Body of pancreas (tissue), 4 donors: ENCODE measurements at regions not wholly inside any gene's neighbourhood (a gene's known extent, or its start where the extent isn't known, plus 50 kb on each side); places are given as distances from the start of the nearest gene placed in this dataset.

Experiments used
- ATAC-seq: fragments of 150-250 bp; one replicate; pipeline ENCODE4 v1.9.1; 2016
- DNase-seq, 4 donors: peaks; one replicate each; pipeline ENCODE4 v3.0.0-alpha.2; 2019
- H3K27ac ChIP-seq, 4 donors: fragments of 200-600 bp; sonication (generic); 1 replicate in 3 of 4; 2 replicates in 1 of 4; pipeline versions ENCODE4 v1.5.1 to v1.6.1; 2016 to 2019; ENCODE audit warnings: mild to moderate bottlenecking in 1 of 4, mixed read lengths in 1 of 4, moderate library complexity in 1 of 4
- H3K27me3 ChIP-seq, 2 donors: fragments of 200-600 bp; sonication (generic); one replicate each; pipeline ENCODE4 v1.6.0; 2016; ENCODE audit warnings: mild to moderate bottlenecking in 1 of 2
- H3K36me3 ChIP-seq, 2 donors: fragments of 200-600 bp; sonication (generic); replicated peaks in 1 of 2; 2 replicates each; pipeline ENCODE4 v1.5.1; 2016; ENCODE audit warnings: low read depth in 2 of 2; ENCODE audit not compliant: insufficient read depth in 1 of 2
- H3K4me1 ChIP-seq: fragments of 200-600 bp; sonication (generic); one replicate; pipeline ENCODE4 v1.6.0; 2016
- H3K4me3 ChIP-seq, 2 donors: fragments of 200-600 bp; sonication (generic); 1 replicate in 1 of 2; 2 replicates in 1 of 2; pipeline ENCODE4 v1.5.1; 2016 to 2019
- H3K9me3 ChIP-seq, 3 donors: fragments of 200-600 bp; sonication (generic); 1 replicate in 2 of 3; 2 replicates in 1 of 3; pipeline ENCODE4 v1.5.1; 2016
- POLR2A ChIP-seq, 3 donors: fragments of 450-650 bp; IDR thresholded peaks; one replicate each; pipeline ENCODE4 v1.6.1; 2016; ENCODE audit warnings: antibody characterized with exemption in 3 of 3, mild to moderate bottlenecking in 2 of 3
- WGBS, 2 donors: methylation state at CpG; one replicate each; pipeline ENCODE4 v1.1.5; 2017; 5-methylcytosine and 5-hydroxymethylcytosine counted together
- intact Hi-C: fragments of 100-400 bp; cut with DNase I; formaldehyde crosslinking; loops from one replicate; pipeline ENCODE4 v1.15.1; 2023
- TF ChIP-seq, protein P1 (sequence below), 7 experiments: fragments of 450-650 bp in 4 of 7; fragments of 200-600 bp in 3 of 7; sonication (generic) in 3 of 7; IDR thresholded peaks; one replicate each; pipeline ENCODE4 v1.5.1; 2016 to 2019; ENCODE audit warnings: antibody characterized with exemption in 7 of 7

DNA sequence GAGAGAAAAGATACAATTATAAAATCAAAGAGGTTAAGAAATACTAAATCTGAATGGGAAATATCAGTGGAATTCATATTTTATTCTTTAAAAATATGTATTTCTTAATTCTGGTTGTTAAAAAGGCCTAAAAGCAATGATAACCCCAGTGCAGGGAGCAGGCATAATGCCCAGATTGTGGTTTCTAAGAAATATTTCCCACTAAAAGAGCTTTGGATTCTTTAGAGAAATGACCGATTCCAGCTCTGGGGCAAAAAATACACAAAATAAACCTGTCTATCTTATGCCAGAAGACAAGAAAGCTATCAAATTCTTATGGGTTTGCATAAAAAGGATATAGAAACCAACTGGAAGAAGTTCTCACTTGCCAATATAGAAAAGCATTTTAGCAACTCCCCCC is 71.6 kb downstream of the PDE6H start:
- no peak for TF ChIP-seq POLR2A (IDR thresholded peaks at IDR 0.05)
- TF ChIP-seq, protein P1, sequence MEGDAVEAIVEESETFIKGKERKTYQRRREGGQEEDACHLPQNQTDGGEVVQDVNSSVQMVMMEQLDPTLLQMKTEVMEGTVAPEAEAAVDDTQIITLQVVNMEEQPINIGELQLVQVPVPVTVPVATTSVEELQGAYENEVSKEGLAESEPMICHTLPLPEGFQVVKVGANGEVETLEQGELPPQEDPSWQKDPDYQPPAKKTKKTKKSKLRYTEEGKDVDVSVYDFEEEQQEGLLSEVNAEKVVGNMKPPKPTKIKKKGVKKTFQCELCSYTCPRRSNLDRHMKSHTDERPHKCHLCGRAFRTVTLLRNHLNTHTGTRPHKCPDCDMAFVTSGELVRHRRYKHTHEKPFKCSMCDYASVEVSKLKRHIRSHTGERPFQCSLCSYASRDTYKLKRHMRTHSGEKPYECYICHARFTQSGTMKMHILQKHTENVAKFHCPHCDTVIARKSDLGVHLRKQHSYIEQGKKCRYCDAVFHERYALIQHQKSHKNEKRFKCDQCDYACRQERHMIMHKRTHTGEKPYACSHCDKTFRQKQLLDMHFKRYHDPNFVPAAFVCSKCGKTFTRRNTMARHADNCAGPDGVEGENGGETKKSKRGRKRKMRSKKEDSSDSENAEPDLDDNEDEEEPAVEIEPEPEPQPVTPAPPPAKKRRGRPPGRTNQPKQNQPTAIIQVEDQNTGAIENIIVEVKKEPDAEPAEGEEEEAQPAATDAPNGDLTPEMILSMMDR (IDR thresholded peaks at IDR 0.05) = no peak
- no peak overlapping the region for H3K27ac ChIP-seq
- ATAC-seq = no peak
- intact Hi-C loops = no loop called here
- H3K4me1 ChIP-seq = no peaks in the 10 kb centered on the region
- no peak overlapping the region for H3K4me3 ChIP-seq
- no peaks in the 10 kb centered on the region for H3K27me3 ChIP-seq
- no peaks in the 10 kb centered on the region for H3K36me3 ChIP-seq
- no peak for DNase-seq
- H3K9me3 ChIP-seq = no peaks in the 10 kb centered on the region
- 68 to 73% methylated on average over 1 of the region's 1 CpG for WGBS, 2 donors

DNA sequence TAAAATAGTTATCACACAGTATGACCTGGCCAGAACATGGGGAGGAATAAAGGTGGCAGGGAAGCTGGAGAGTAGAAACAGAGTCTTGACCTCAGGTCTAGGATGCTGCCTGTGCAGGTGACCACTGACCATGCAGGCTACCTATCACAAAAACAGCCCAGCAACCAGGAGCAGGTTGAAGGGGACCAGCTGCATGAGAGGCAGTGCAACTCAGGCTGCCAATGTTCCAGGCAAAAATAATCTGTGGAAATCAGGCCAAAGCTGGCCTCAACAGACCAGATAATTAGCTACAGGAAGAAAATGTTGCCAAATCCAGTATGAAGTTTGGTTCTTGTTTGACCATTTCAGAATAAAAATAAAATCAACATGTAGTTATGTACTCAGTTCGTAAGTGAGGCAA is 72.6 kb downstream of the PDE6H start:
- no peak for DNase-seq
- no peak overlapping the region for H3K4me3 ChIP-seq
- H3K4me1 ChIP-seq = no peaks in the 10 kb centered on the region
- intact Hi-C loops = no loop called here
- no peaks in the 10 kb centered on the region for H3K9me3 ChIP-seq
- TF ChIP-seq, protein P1 (IDR thresholded peaks at IDR 0.05) = no peak
- TF ChIP-seq POLR2A (IDR thresholded peaks at IDR 0.05) = no peak
- ATAC-seq = no peak
- no peaks in the 10 kb centered on the region for H3K36me3 ChIP-seq
- H3K27ac ChIP-seq = no peak overlapping the region
- H3K27me3 ChIP-seq = no peaks in the 10 kb centered on the region
- 34 to 53% methylated on average over 1 of the region's 1 CpG for WGBS, 2 donors

DNA sequence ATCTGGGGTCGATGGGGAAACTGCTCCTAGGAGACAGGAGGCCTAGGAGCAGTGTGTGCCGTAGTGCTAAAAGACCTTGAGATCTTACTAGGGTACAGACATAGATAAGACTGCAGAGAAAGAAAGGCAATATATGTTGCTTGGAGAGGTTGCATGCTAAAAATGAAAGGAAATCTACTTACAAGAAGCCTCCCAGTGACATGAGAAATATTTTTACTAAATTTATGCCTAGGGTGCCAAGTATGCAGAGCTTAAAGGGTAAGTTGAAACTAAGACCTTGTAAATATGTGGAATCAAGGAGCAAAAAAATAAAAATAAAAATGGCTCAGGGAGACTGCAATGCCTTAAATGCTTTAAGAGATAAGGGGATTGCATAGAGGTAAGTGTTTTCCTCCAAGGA is 74.8 kb downstream of the PDE6H start:
- Histone ChIP-seq H3K4me3 (no peak overlapping the region), H3K36me3 (no peaks in the 10 kb centered on the region), H3K9me3 (no peaks in the 10 kb centered on the region), H3K27me3 (no peaks in the 10 kb centered on the region), H3K27ac (no peak overlapping the region), H3K4me1 (no peaks in the 10 kb centered on the region)
- intact Hi-C loops = no loop called here
- no peak for DNase-seq
- TF ChIP-seq, protein P1 (IDR thresholded peaks at IDR 0.05) = no peak
- no peak for TF ChIP-seq POLR2A (IDR thresholded peaks at IDR 0.05)
- 58 to 68% methylated on average over 2 of the region's 2 CpGs for WGBS, 2 donors
- no peak for ATAC-seq

DNA sequence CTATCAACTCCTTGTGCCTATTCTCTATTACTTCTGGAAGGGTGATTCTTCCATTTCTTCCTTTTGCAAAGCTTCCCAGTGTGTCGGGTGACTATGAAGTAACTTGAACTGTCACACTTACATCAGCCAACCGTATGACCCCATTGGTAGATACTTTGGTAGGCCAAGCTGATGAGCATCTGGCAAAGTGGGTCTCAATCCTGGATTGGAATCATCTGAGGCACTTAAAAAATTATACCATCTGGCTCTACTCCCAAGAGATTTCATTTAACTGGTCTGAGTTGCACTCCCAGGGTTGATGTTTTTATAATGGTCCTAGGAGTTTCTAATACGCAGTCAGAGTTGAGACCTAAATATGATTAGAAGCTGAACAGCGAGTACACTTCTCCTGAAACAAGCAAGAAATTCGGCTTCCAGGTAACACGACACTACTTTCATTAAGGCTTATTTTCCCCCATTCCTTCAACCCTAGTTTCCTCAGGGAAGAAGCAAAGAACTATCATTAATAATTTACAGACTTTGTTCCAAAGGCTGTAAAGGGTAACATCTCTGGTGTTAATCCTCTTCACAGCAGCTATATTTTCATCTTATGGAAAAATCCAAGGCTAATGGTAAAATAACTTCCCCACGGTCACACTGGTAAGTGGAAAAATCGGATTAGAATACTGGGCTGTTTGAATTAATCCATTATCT is 76.8 kb downstream of the PDE6H start:
- intact Hi-C loops = no loop called here
- Histone ChIP-seq H3K36me3 (no peaks in the 10 kb centered on the region), H3K4me1 (no peaks in the 10 kb centered on the region), H3K4me3 (no peak overlapping the region), H3K27ac (no peak overlapping the region), H3K27me3 (no peaks in the 10 kb centered on the region), H3K9me3 (no peaks in the 10 kb centered on the region)
- ATAC-seq (no peak), DNase-seq (no peak)
- TF ChIP-seq POLR2A (IDR thresholded peaks at IDR 0.05) = no peak
- TF ChIP-seq, protein P1 (IDR thresholded peaks at IDR 0.05) = no peak
- 79 to 82% methylated on average over 8 of the region's 8 CpGs for WGBS, 2 donors

DNA sequence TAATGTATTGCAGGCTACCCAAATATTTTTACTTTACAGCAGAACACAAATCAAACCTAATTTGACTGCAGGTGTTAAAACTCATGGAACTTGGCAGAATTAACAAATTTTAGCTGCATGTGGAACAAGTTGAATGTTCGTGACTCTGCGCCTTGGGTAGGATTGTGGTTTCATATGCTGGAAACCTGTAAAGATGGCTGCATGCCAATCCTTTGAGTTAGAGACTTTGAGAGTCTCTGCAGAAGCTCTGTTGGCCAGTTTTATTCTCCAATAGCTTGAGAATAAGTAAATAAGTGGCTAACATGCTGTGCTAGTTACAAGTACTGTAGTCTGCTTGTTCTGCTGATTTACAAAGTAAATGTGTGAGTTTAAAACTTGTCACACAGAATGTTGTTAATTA is 77.8 kb downstream of the PDE6H start:
- intact Hi-C loops = no loop called here
- Histone ChIP-seq H3K4me1 (no peaks in the 10 kb centered on the region), H3K4me3 (no peak overlapping the region), H3K27ac (no peak overlapping the region), H3K9me3 (no peaks in the 10 kb centered on the region), H3K36me3 (no peaks in the 10 kb centered on the region), H3K27me3 (no peaks in the 10 kb centered on the region)
- ATAC-seq (no peak), DNase-seq (no peak)
- TF ChIP-seq POLR2A (IDR thresholded peaks at IDR 0.05) = no peak
- TF ChIP-seq, protein P1 (IDR thresholded peaks at IDR 0.05) = no peak
- WGBS, 2 donors = 64 to 72% methylated on average over 2 of the region's 2 CpGs
